HG03442 (cell line): ENCODE measurements at regions not wholly inside any gene's neighbourhood (a gene's known extent, or its start where the extent isn't known, plus 50 kb on each side); places are given as distances from the start of the nearest gene placed in this dataset.
"Not testable (repeated sequence)": the region's sequence is repeated elsewhere in the genome, so short reads cannot be mapped to it uniquely, and the experiment has no call there.

Experiments used
- ATAC-seq: cut with Tn5 transposase; IDR thresholded peaks from one replicate; pipeline ENCODE4 v1.9.1; 2021; ENCODE audit warnings: mild to moderate bottlenecking, moderate library complexity; ENCODE audit not compliant: unreplicated experiment

GRCh38 chr16:13336907-13337881, 435.8 kb downstream of the SHISA9 start:
- not testable (repeated sequence) for ATAC-seq

GRCh38 chr16:13338044-13338443, 436.6 kb downstream of the SHISA9 start:
- no peak for ATAC-seq

GRCh38 chr16:13342675-13343074, 441.3 kb downstream of the SHISA9 start:
- ATAC-seq = no peak

- ATAC-seq = no peak
Measured at GRCh38 chr16:13344001-13344400, 442.6 kb downstream of the SHISA9 start.

- ATAC-seq = no peak
Measured at GRCh38 chr16:13348416-13348815, 447.0 kb downstream of the SHISA9 start.

- ATAC-seq = no peak
Measured at GRCh38 chr16:13350000-13350399, 448.6 kb downstream of the SHISA9 start.

- ATAC-seq = no peak
Measured at GRCh38 chr16:13351181-13351580, 449.8 kb downstream of the SHISA9 start.

- ATAC-seq = no peak
Measured at GRCh38 chr16:13351601-13352217, 450.3 kb downstream of the SHISA9 start.

- ATAC-seq = not testable (repeated sequence)
Measured at GRCh38 chr16:13352796-13353195, 451.4 kb downstream of the SHISA9 start.

- ATAC-seq = not testable (repeated sequence)
Measured at GRCh38 chr16:13357842-13358241, 456.4 kb downstream of the SHISA9 start.

GRCh38 chr16:13359835-13360234, 458.4 kb downstream of the SHISA9 start:
- ATAC-seq = no peak

- no peak for ATAC-seq
Measured at GRCh38 chr16:13372421-13372820, 471.0 kb downstream of the SHISA9 start.

- peak; percentile 50 for ATAC-seq
Measured at GRCh38 chr16:13376174-13376573, 474.8 kb downstream of the SHISA9 start.

GRCh38 chr16:13377143-13377542, 475.7 kb downstream of the SHISA9 start:
- ATAC-seq = no peak

- no peak for ATAC-seq
Measured at GRCh38 chr16:13378151-13378550, 476.8 kb downstream of the SHISA9 start.

GRCh38 chr16:13379266-13379665, 477.9 kb downstream of the SHISA9 start:
- ATAC-seq = no peak

- ATAC-seq = not testable (repeated sequence)
Measured at GRCh38 chr16:13385156-13386040, 484.0 kb downstream of the SHISA9 start.

GRCh38 chr16:13390093-13390985, 488.9 kb downstream of the SHISA9 start:
- ATAC-seq = peak; percentile 60

GRCh38 chr16:13390986-13391305, 489.5 kb downstream of the SHISA9 start:
- ATAC-seq = no peak

- no peak for ATAC-seq
Measured at GRCh38 chr16:13391337-13391736, 489.9 kb downstream of the SHISA9 start.
